ENCODE measurements at regions not wholly inside any gene's neighbourhood (a gene's known extent, or its start where the extent isn't known, plus 50 kb on each side); places are given as distances from the start of the nearest gene placed in this dataset.
"Not testable (repeated sequence)": the region's sequence is repeated elsewhere in the genome, so short reads cannot be mapped to it uniquely, and the experiment has no call there.

DNA sequence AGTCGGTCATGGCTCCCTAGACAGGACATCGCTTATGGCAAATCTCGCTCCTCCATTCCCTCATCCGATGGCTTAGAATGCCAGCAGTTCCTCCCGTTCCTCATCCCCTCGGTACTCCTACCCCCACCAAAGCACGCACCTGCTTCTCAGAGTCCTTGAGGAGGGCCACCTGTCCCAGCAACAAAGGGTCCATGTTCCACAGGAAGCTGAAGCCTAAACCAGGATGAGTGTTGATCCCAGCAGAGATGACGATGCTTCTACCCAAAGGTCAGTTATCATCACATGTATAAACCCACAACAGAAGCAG lies 111.2 kb downstream of the THBS2 start:
- no peak for DNase-seq

DNA sequence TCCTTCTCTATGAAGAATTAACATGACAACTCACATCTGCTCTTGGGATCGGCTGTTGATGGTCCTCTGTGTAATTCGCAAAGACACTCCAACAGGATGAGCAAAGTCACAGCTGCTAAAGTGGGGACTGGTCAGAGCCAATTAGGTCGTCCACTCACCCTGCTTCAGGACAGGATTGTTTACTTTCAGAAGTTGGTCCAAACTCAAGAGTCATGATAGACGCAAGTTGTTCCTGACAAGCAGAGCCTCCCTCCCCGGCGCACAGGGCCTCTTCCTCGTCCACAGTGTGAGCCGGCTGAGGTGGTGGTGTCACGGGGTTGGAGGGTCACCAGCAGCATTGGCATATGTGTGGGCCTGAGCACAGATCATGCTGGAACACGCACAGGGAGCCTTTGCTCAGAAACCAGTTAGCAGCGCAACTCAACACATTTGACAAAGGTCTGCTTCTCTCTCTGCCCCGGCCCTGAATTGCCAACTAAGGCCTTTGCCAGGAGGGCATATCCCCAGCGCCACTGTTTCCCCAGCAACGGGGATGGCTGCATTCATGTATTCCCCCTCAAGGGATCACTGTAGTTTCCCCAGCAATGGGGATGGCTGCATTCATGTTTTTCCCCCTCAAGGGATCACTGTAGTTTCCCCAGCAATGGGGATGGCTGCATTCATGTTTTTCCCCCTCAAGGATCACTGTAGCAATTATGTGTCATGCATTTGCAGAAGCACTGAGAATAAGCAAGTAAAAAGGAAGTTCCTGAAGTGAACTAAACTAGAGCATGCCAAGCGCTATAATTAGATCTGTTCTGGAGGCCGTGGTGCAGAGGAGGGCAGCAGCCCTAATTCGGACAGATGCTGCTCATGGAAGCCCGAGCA lies 111.7 kb downstream of the THBS2 start:
- DNase-seq, result no peak

DNA sequence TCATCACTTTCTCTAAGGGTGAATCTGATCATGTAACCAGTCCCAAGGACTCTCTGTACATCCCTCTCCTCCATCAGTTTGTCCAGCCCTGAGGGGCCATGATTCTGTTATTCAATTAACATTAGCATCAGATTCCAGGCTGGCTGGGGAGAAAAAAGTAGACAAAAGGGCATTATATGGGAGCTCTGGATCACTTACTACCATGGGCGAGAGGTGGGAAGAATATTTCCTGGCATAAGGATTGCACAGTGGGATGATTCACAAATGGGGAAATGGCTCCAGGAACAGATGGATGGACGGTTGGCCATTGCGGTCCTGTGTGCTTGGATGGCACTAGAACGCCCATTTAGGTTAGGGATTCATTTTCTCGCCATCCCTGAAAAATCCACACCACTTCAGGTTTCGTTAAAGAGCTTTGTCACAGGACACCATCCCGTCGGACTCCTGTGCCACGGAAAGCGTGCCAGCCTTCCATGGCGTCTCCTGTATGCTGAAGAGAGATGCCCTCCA lies 112.6 kb downstream of the THBS2 start:
- DNase-seq, result no peak

DNA sequence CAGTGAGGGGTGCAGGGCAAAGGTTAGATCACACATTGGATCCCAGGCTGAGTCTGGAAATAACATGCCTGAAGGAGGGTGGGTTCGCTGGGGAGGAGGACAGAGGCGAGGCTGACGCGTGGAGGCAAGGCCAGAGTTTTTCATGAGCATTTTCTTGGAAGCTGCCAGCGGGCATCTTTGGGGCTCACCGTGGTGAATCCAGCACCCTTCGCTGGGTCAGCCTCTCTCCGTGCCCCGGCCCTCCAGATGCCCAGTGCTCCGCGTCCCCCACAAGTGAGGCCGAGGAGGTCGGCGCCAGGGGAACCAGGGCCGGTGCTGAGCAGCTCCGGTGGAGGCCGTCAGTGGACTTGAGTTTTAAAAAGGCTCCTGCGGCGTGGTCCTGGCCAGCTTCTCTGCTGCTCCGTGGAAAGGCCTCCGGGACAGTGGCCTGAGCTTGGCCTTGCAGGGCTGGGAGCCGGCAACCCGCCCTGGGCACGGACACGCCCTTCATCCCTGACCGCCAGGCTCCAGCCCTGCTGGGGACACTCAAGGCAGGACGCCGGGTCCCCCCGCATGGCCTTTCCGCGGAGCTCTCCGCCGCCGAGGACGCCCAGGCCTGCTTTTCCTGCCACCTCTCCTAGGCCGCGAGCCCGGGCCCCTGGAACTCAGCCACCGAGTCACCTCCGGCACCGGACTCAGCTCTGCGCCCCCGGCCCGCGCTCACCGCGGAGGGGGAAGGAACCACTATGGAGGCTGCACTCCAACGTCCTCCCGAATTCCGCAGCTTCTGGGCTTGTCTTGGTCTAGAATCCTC lies 114.3 kb downstream of the THBS2 start:
- DNase-seq, result no peak

DNA sequence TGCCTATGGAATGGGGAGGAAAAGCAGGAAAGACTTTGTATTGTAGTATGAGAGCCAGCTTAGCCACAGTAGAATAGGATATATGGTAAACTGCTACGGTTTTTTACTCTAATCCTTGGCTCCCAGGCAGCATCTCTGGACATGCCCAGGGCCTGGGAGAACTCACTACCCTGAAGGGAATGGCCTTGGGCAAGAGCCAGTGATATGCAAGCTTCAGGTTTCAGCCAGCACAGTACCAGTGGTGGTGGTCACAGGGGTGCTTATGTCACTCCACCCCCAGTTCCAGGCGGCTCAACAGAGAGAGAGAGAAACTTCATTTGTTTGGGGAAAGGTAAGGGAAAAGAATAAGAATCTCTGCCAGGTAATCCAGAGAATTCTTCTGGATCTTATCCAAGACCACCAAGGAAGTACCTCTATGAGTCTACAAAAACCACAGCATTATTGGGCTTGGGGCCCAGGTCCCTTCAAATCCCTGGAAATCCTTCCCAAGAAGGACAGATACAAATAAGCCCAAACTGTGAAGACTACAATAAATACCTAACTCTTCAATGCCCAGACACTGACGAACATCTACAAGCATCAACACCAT lies 121.2 kb downstream of the THBS2 start:
- DNase-seq, result no peak

DNA sequence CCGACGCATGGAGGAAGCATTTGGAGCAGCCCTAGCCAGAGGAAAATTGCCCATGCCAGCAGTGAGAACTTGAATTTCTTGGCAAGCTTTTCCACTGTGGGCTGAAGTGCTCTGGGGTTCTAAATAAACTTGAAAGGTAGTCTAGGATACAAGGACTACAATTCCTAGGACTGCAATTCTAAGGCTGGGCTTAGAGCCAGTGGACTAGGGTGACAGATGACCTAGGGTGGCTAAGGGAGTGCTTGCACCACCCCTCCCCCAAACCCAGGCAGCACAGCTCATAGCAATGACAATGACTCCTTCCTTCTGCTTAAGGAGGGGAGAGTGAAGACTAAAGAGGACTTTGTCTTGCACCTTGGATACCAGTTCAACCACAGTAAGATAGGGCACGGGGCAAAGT lies 122.3 kb downstream of the THBS2 start:
- DNase-seq, result no peak

DNA sequence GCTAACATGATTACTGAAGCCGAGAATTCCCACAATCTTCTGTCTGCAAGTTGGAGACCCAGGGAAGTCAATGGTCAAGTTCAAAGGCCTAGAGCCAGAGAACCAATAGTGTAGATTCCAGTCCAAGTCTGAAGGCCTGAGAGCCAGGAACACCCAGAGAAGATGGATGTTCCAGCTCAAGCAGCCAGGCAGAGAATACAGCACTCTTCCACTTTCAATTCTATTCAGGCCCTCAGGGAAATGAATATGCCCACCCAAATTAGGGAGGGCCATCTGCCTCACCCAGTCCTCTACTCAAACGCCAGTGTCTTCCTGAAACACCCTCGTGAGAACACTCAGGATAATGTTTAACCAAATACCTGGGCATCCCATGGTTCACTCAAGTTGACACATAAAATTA lies 123.5 kb downstream of the THBS2 start:
- no peak for DNase-seq

DNA sequence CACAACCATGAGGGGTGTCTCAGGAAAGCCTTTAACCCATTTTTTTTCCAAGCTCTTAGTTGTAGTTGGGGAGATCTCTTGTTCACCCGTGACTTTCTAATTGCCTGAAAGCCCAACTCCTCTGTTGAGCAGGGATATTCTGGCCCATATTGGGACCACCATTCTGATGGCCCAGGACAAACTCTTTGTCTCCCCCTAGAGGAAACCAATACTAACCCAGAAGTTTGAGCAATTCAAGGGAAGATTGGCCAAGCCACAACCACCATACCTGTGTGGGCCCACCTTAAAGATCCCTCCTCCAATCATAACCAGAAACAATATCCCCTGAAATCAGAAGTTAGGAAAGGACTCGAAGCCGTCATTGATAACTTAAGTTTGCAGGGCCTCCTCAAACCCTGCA lies 132.6 kb downstream of the THBS2 start:
- DNase-seq, result no peak

DNA sequence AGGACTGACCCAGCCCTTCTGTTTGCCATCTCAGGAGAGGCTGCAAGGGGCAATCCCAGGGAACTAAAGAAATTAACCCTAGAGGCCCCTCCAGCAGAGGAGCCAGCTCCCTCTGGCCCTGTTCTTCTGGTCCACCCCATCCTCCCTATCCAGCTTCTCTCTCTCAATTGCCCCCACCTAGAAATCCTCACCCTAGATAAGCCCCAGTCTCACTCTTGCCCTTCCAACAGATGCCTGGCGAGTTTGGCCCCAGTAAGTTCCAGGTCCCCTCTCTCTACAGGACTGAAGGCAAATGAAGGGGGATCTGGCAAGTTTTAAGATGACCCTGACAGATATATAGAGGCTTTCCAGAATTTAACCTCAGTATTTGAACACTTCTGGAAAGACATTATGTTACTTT lies 134.0 kb downstream of the THBS2 start:
- no peak for DNase-seq

DNA sequence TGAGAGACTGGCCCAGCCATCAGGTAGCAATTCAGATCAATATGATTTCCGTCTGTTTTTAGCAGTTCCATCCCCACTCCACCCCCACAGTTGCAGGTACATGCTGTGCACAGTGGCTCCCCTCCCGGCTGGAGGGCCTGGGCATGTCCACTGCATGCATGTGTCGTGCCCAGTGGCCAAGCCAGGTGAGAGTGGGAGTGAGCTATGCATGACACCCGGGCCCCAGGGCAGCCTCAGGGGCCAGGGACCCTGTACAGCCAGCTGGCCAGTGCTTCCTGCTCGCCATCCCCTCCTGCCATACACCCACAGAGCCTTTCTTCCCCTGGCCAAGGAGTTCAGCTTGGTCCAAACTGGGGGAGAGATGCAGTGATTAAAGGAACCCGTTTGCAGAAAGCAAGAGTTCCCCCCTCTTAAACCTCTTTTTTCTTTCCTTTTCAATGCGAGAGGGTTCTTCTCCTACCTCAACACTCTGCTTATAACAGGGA lies 135.3 kb downstream of the THBS2 start:
- DNase-seq, result no peak

DNA sequence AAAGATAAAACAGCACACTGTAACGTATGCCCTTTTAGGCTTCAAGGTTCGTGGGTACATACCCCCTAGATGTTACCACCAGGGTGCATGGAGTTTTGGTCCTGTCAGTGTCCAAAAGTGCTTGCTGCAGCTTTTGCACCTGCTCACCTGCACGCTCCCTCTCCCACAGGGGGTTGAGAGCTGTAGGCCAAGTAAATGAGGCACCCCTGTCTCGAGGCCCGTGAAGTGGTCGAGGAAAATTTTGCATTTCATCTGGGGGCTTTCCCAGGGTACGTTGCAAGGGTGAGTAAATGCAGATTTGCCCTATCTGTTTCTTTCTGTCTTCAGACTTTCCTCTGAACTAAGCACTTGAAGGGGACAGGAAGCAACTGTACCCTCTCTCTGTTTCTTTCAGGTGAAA lies 136.0 kb downstream of the THBS2 start:
- no peak for DNase-seq

DNA sequence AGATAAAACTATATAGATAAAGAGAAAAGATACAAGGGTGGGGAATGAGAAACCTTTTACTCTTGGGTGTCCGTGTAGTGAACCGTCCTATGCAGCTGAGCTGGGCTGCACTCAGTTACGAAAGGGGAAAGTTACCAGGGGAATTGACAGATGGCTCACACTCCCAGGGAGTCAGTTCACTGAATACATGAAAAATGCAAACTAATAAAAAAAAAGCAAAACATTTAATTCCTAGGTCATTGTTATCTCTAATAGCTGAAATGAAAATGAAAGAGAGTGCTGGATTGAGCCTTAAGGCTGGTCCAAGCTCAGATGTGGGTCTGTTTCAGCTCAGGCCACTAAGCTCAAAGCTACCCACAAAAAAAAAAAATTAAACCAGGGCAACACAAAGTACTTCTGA lies 138.0 kb downstream of the THBS2 start:
- no peak for DNase-seq

DNA sequence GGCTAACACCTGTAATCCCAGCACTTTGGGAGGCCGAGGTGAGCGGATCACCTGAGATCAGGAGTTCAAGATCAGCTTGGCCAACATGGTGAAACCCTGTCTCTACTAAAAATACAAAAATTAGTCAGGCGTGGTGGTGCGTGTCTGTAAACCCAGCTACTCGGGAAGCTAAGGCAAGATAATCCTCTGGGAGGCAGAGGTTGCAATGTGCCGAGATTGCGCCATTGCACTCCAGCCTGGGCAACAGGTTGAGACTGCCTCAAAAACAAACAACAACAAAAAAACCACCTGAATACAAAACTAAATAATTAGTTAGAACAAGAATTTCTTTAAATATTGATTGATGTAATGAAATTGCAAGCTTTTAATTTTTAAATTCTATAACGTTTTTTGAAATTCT lies 139.0 kb downstream of the THBS2 start:
- DNase-seq, result not testable (repeated sequence)

DNA sequence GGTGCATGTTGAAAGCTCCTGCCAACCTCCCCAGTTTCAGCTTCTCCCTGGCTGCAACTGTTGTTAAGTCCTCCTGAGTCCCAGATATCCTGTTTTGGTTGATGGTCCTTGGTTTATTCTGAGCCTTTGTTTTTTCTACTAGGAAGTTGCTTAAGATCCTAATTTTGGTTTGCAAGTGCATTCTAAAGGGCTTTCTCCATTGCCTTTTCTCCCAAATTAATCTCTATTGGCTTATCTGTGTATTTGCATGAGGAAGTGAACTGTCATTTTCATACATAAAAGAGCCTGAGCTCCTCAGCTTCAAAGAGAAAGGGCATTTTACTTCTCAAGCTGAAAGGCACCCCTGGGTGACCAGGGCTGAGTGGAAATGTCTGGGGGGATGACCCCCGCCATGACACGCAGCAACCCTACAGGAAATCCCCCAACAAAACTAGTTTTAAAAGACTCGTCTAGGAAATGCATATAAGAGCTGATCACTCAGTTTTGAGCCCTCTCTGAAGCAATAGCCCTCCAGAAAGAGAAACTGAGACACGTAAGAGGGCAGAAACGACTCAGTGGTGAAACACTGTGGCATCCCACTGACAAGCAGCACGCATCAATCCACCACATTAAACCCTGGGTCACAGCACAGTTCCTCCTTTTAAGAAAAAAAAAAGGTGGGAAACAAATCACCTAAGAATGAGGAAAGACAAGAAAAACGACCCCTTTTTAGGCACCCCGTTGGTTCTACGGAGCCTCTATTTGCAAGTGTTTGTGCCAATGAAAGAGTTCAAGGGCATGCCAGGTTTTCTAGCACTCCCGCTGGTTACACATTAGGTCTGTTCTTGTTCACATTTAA lies 140.9 kb downstream of the THBS2 start:
- DNase-seq, result no peak

DNA sequence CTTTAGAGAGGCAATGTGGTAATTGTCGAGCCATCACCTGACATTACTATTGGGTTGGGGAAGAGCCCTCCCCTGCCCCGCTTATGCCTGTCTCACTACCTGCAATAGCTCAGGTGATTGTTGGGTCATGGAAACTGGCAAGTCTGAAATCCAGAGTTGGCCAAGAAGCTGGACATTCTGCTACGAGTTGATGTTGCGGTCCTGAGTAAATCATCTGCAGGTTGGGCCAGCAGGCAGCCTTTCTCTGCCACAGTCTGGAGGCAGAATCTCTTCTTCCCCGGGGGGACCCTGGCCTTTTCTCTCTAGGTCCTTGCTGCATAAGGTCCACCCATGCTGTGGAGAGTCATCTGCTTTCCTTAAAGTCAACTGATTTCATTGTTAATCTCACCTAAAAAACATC lies 142.4 kb downstream of the THBS2 start:
- DNase-seq, result no peak

DNA sequence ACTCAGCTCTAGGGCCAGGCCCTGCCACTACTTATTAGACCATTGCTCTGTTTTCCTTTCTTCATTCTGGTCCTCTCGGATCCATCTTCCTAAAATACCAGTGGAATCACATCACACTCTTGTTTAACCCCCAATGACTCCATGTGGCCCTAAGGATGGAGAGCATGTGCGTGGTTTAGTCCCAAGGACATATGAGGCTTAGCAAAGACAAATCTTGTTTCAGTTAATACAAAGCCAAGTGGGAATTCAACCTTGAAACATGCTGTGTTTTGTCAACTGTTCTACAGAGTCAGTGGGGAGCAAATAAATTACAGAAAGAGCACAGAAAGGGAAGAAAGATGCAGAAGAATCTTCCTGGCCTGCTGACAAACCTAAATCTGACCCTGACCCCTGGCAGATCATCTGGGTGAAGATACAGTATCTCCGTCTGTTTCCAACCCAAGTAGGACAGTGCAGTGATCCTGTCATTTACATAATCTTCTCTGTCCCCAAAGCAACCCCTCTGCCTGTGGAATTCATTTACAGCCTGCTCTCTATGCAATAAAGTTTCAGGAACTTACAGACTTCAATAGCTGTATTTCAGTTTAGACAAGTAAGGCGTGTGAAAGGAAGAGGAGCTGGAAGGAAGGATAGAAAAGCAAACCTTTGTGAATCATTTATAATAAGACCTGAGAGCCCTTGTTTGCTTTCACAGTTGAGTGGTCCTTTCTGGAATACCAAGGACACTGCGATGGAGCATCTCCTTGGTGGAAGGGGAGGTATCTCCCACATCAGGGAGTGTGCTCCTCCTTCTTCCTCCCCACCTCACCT lies 144.0 kb downstream of the THBS2 start:
- DNase-seq, result no peak

DNA sequence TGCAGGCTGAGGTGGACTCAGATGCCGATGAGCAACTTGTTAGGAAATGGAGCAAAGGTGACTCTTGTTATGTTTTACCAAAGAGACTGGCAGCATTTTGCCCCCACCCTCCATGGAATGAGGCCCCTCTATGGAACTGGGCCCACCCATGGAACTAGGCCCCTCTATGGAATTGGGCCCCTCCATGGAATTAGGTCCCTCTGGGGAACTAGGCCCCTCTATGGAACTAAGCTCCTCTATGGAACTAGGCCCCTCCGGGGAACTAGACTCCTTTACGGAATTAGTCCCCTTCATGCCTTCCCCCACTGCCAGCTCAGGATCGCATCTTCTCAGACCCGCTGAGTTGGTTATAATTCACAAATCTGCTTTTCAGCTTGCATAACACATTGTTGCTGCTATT lies 144.9 kb downstream of the THBS2 start:
- DNase-seq, result no peak

DNA sequence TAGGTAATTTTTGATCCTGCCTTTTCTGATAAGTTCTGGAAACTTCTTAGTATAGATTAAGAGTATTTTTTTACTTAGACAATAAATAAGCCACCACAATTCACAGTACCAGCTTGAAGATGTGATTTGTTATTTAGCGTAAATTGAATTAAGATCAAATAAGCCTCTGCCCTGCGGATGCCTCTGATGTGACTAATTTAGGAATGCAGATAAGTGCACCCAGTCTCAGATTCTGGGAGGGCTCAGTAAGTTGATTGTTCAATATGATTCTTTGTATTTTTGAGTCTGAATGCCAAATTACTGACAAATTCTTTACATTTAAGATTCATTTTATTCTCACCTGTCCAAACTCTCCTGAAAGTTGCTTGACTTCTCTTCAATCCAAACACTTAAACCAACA lies 147.5 kb downstream of the THBS2 start:
- no peak for DNase-seq

DNA sequence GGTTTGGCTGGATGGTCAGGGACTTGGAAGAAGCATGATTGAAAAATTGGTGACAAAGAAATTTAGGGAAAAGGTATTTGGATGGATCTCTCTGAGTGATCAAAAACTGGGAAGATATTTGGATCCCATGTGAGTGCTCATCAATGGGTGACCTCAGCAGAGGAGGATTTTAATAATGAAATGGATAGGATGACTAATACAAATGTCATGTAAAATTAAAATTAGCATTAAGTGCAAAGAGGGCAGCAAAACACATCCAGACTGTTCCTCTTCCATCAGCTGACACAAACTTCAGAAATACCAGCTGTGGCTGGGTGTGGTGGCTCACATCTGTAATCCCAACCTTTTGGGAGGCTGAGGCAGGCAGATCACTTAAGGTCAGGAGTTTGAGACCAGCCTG lies 151.7 kb downstream of the THBS2 start:
- DNase-seq, result no peak

DNA sequence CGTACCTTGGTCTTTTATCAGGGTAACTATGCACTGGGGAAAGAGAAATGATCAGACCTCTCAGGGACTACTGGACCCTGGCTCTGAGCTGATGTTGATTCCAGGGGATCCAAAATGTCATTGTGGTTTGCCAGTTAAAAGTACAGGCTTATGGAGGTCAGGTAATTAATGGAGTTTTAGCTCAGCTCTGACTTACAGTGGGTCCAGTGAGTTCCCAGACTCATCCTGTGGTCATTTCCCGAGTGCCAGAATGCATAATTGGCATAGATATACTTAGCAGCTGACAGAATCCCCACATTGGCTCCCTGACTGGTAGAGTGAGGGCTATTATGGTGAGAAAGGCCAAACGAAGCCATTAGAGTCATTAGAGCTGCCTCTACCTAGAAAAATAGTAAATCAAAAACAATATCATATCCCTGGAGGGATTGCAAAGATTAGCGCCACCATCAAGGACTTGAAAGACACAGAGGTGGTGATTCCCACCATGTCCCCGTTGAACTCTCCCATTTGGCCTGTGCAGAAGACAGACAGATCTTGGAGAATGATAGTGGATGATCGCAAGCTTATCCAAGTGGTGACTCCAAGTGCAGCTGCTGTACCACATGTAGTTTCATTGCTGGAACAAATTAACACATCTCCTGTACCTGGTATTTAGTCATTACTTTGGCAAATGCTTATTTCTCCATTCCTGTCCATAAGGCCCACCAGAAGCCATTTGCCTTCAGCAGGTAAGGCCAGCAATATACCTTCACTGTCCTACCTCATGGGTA lies 152.4 kb downstream of the THBS2 start:
- DNase-seq, result no peak
